GM21381 (cell line): ENCODE measurements at regions not wholly inside any gene's neighbourhood (a gene's known extent, or its start where the extent isn't known, plus 50 kb on each side); places are given as distances from the start of the nearest gene placed in this dataset.
"Not testable (repeated sequence)": the region's sequence is repeated elsewhere in the genome, so short reads cannot be mapped to it uniquely, and the experiment has no call there.

ENCODE experiments used
- ATAC-seq: cut with Tn5 transposase; IDR thresholded peaks from one replicate; pipeline ENCODE4 v1.9.1; 2021; ENCODE audit warnings: mild to moderate bottlenecking, moderate library complexity; ENCODE audit not compliant: unreplicated experiment

- no peak for ATAC-seq
These were observed 303.5 kb downstream of the DLEU7 start for GRCh38 chr13:50539791-50540530.

DNA sequence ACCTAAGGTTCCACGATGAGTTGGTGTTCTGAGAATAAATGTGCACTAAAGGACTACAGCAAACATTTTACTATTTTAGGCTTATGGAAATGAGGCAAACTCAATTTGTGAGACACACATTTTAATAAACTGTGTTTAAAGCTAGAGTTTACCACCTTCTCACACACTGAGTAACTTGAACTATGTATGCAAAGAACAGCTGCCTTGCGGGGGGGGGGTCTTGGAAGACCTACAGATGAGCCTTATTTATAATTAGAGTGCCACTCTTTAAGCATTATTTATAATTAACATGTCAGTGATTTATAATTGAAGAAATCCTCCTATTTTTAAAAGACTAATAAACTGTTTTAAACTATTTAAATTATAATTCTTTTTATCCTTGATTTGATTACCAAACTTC, 300.4 kb downstream of the DLEU7 start:
- no peak for ATAC-seq

DNA sequence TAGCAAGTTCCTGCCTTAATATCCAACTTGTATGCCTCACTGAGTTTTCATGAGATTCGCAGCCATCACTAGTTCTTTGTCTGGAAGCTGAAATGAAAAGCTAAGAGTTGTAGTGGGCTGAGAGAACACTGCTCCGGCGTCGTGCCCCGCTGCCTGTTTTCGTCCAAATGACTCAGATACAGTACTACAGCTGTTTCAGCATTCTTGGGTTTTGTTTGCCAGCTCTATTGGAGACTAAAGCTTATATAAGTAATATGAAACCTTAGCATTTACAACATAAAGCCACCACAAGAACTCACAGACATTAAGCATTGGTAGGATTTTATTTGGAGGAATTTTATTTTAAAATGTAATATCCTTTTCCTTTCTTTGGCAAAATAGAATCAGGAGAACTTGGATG, 299.7 kb downstream of the DLEU7 start:
- ATAC-seq: no peak

DNA sequence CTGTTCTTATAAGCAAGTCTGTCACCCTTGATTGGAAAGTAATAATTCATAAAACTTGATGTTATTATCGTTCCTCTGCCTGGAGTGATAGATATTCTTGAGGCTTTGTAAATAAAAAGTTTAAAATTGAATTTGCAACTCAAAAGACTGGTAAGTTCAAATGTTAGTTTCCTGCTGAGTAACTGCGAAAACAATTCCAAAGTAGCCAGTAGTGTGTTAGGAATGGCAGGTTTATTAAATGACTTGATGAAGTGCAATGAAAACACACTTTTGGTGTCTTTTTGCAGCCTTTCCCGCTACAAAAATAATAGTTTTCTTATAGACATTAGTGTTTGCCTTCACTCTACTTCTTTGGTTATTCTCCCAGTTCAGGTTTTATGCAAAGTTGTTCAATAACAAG, 299.3 kb downstream of the DLEU7 start:
- no peak for ATAC-seq

DNA sequence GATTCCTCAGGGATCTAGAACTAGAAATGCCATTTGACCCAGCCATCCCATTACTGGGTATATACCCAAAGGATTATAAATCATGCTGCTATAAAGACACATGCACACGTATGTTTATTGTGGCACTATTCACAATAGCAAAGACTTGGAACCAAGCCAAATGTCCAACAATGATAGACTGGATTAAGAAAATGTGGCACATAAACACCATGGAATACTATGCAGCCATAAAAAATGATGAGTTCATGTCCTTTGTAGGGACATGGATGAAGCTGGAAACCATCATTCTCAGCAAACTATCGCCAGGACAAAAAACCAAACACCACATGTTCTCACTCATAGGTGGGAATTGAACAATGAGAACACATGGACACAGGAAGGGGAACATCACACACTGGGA, 296.3 kb downstream of the DLEU7 start:
- ATAC-seq: not testable (repeated sequence)

DNA sequence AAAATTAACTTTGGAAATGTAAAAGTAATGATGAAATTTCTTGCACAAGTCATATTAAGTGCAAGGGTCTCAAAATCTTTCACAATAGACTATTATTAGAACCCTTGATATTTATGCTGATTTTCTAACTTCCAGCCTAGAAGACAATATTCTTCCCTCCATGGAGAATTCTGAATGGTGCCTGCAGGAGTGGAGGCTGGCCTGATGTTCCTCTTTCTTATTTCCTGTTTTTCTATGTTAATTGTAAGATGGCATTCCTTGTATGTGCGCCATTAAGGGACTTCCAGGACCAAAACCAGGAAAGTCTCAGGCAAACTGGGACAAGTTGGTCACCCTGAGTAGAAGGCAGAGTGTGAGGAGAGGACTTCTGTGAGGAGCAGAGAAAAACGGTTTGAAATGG, 294.9 kb downstream of the DLEU7 start:
- ATAC-seq: no peak

DNA sequence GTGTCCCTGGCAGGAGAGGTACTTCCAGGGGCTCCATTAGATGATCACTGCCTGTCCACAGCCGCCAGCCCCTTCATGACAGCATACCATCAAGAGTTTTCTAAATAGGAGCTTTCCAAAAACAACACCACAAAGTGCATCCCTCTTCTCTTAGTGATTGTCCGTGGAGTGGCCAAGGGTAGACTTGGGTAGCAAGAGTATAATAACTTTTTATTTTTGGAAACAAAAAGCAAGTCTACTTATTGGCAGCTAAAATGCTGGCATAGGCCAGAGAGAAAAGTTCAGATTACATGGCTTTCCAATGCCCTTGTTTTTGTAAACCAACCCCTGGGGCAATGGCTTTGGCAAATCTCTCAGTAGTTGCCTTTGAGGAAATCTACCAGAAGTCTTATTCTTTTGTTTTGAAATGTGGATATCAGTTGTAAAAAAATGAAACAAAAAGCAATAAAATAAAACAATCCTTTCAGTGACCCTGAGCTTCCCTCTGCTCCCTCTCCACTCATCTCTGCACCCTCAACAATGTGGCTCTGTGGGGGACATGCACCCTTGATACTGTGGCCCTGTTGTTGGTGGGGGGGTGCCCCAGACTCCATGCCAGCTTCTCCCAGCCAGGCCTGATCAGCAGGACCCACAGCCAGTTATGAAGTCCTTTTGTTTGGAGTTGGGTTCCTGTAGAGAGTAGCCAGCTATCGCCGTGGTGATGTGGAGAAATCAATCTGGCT, 294.1 kb downstream of the DLEU7 start:
- ATAC-seq: no peak

DNA sequence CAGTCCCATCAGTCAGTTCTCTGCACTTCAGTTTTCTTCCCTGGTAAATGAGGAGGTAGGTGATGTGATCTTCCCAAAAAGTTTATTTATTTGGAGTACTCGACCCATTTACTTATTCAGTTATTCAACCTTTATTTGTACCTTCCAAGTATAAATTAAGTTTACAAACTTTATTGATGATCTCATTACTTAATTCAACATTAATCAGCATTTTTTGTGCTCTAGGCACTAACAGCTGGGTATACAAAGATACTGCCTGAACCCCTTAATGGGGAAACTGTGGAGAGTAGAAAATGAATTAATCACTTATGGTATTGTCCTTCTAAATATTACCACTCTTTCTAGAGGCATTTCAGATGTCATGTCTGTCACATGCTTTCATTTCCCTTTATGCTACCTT, 293.3 kb downstream of the DLEU7 start:
- no peak for ATAC-seq

DNA sequence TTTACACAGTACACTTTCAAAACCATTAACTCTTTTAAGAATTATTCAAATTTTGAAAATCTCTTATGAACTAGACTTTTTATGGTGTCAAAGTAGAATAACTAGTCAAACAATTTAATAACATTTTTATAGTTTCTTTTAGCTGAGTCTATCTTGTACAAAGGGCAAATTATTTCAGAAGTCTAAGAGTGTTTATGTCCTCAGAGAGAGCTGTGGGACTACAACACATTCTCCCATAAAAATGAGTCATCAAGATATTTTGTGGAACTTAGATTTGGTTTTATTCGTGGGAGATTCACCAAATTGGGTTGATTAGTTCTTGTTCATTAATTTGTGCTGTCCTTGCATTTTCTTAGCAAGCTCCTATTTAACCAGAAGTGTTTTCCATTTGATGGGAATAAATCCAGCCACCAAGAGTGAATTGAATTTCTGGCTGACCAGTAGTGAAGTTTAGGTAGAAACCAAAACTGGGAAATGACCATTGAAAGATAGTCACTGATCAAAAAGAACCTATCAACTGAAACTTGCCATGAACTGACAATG, 291.0 kb downstream of the DLEU7 start:
- ATAC-seq: no peak

DNA sequence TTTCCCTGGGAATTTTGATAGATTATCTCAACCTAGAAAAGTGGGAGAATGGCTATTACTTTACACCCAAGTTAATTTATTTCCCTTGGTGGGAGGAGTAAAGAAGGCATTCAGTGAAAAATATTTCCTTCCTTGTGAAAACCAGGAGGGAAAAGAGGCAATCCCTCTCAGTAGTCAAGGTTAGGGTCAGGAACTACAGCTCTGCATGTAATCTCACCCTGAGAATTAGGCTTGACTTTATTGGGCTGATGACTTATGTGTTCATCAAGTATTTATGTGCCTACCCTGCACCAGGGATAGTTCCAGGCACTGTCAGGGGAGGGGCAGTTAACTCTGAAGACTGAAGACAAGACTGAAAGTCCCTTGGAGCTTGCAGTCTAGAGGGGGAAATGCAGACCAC, 281.8 kb downstream of the DLEU7 start:
- no peak for ATAC-seq

- ATAC-seq: no peak
These were observed 276.8 kb downstream of the DLEU7 start for GRCh38 chr13:50566646-50567045.

- no peak for ATAC-seq
These were observed 271.4 kb downstream of the DLEU7 start for GRCh38 chr13:50572129-50572528.

GRCh38 chr13:50573066-50573465, 270.4 kb downstream of the DLEU7 start:
- ATAC-seq: no peak

DNA sequence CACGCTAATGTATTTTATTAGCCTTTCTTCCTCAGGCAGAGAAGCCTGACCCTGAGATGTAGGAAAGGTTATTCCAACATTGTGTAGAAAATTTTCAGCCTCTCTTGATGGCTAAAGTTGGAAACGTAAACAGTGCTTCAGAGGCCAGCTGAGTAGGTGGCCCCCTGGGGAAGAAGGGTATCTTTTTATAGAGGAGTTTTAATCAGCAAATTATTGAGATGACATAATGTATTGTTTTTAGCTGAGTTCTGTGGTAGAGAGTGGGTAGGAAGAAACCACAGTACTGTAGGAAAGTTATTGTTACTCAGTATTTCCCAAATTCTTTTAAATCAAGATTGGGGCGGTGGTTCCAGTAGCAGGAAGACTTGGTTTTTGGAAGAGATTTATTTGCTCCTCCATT, 268.8 kb downstream of the DLEU7 start:
- ATAC-seq: no peak

GRCh38 chr13:50575138-50575537, 268.4 kb downstream of the DLEU7 start:
- ATAC-seq: no peak

- no peak for ATAC-seq
These were observed 267.3 kb downstream of the DLEU7 start for GRCh38 chr13:50576156-50576555.

GRCh38 chr13:50577806-50578205, 265.7 kb downstream of the DLEU7 start:
- no peak for ATAC-seq

DNA sequence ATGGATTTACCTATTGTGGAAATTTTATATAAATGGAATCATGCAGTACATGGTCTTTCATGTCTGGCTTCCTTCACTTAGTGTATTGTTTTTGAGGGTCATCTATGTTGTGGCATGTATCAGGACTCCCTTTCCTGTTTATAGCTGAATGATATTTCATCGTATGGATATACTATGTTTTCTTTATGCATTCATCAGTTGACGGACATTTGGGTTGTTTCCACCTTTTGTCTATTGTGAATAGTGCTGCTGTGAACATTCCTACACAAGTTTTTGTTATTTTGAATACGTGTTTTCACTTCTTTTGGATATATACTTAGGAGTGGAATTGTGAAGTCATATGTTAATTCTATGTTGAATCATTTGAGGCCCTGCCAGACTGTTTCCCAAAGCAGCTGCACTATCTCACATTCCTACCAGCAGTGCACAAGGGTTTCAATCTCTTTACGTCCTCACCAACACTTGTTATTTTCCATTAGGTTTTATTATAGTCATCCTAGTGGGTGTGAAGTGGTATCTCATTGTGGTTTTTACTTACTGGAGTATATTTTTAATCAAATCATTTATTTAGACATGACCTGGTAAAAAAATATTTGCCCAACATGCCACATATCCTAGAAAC, 262.7 kb downstream of the DLEU7 start:
- no peak for ATAC-seq

DNA sequence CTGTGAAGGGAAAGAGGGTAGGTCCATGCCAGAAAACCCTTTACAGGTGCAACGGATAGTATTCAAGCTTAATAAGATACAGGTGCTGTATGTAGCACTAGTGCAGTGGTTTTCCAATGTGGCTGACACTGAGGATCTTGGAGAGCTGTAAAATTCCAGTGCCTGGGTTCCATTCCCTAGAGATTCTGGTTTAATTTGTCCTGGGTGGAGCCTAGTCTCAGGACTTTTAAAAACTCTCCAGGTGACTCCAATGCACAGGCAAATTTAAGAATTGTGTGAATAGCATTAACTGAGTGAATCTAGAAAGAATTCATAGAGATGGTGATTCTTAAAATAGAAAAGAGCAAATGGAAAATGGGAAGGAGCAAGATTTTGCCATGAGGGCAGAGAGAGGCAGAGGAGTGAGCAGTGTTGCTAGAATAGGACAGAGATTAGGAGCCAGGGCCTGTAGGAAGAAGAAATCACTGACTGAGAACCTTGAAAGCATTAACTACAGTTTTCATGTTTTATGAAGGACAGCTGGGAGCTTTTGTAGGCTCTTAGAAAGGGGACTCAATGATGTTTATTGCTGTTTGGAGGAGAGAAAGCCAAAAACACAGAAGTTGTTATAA, 261.8 kb downstream of the DLEU7 start:
- ATAC-seq: no peak

DNA sequence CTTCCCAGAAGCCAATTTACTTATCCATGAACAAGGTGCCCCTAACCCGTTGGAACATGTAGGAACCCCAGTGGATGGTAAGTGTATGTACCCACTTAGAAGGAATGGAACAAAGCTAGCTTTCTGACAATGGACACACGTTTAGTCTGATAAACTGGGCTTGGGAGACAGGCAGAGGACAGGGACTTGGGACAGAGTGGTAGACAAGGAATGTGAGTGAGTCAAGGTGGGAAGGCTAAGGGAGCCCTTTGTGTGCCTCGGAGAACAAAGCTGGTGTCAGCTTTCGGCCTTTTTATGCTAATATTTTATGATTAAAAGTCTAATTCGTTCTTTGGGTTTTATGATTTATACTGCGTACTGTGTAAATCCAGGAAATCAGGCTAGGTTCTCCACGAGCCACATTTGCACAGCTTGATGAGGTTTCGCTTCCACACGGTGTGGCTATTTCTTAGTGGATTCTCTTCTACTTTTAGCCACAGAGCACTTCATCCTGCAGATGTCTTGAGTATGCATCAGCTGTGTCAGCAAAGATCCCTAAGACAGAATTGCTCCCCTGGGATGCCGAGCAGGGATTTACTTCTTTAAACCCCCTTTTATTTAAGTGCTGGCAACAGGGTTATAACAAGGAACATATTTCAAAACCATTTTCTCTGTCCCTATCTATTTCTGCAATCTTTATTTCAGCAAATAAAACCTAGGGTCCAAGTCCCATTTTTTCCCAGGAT, 258.5 kb downstream of the DLEU7 start:
- no peak for ATAC-seq
